ENCODE measurements at regions not wholly inside any gene's neighbourhood (a gene's known extent, or its start where the extent isn't known, plus 50 kb on each side); places are given as distances from the start of the nearest gene placed in this dataset.

- TF ChIP-seq CTCF (IDR thresholded peaks at IDR 0.05) = no peak
- TF ChIP-seq POLR2A (IDR thresholded peaks at IDR 0.05) = no peak
These were observed 384.9 kb upstream of the ROBO1 start for GRCh38 chr3:80152692-80153091.
